ENCODE measurements at regions not wholly inside any gene's neighbourhood (a gene's known extent, or its start where the extent isn't known, plus 50 kb on each side); places are given as distances from the start of the nearest gene placed in this dataset.

DNA sequence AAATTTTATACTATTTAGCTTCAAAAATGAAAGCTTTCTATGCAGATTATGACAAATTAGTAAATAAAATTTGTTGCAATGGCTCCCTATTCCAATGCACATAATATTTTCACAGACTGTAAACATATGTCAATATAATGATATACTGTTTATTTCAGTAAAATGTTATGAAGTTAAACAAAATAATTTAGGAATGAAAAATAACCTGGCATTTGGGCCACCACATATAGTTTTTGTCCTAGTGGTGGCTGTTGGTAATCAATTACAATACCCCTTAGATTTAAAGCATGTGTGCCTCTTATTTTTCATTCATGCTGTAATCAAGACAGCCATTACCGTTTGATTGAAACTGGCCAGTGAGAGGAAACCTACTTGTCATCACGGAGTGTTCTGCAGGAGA, 928.5 kb upstream of the KCND2 start:
- TF ChIP-seq, protein P1, sequence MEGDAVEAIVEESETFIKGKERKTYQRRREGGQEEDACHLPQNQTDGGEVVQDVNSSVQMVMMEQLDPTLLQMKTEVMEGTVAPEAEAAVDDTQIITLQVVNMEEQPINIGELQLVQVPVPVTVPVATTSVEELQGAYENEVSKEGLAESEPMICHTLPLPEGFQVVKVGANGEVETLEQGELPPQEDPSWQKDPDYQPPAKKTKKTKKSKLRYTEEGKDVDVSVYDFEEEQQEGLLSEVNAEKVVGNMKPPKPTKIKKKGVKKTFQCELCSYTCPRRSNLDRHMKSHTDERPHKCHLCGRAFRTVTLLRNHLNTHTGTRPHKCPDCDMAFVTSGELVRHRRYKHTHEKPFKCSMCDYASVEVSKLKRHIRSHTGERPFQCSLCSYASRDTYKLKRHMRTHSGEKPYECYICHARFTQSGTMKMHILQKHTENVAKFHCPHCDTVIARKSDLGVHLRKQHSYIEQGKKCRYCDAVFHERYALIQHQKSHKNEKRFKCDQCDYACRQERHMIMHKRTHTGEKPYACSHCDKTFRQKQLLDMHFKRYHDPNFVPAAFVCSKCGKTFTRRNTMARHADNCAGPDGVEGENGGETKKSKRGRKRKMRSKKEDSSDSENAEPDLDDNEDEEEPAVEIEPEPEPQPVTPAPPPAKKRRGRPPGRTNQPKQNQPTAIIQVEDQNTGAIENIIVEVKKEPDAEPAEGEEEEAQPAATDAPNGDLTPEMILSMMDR (IDR thresholded peaks at IDR 0.05): no peak
- TF ChIP-seq POLR2A (IDR thresholded peaks at IDR 0.05): no peak
